Astrocyte (in vitro differentiated cells and primary cell): ENCODE measurements at regions not wholly inside any gene's neighbourhood (a gene's known extent, or its start where the extent isn't known, plus 50 kb on each side); places are given as distances from the start of the nearest gene placed in this dataset.

Experiments used
- DNase-seq: peaks from one replicate; pipeline ENCODE4 v3.0.0-alpha.2; 2010; ENCODE audit warnings: low read depth
- FAIRE-seq: peaks from 2 replicates; lab custom pipeline; 2011; peaks lifted over from hg19 to GRCh38; lab: Jason Lieb, UNC
- H2AFZ ChIP-seq: 2 replicates; pipeline ENCODE4 v1.6.0; 2012; ENCODE audit warnings: low read depth, low read length, inconsistent platforms
- H3K27ac ChIP-seq: 2 replicates; pipeline ENCODE4 v1.5.1; 2011; ENCODE audit warnings: low read depth, low read length, inconsistent platforms
- H3K27me3 ChIP-seq: 2 replicates; pipeline ENCODE4 v1.6.0; 2011; ENCODE audit warnings: low read length, inconsistent platforms; ENCODE audit not compliant: insufficient read depth
- H3K36me3 ChIP-seq: 2 replicates; pipeline ENCODE4 v1.5.1; 2011; ENCODE audit warnings: low read length, inconsistent platforms; ENCODE audit not compliant: insufficient read depth
- H3K4me1 ChIP-seq: 2 replicates; pipeline ENCODE4 v1.5.1; 2011; ENCODE audit warnings: low read length, inconsistent platforms; ENCODE audit not compliant: insufficient read depth
- H3K4me2 ChIP-seq: 2 replicates; pipeline ENCODE4 v1.6.0; 2012; ENCODE audit warnings: low read length, inconsistent platforms
- H3K4me3 ChIP-seq: 2 replicates; pipeline ENCODE4 v1.5.1; 2011; ENCODE audit warnings: low read depth, mild to moderate bottlenecking, low read length, inconsistent platforms; ENCODE audit not compliant: insufficient read depth
- H3K79me2 ChIP-seq: 2 replicates; pipeline ENCODE4 v1.6.0; 2012; ENCODE audit warnings: mild to moderate bottlenecking, low read length, inconsistent platforms; ENCODE audit not compliant: insufficient read depth
- H3K9ac ChIP-seq: 2 replicates; pipeline ENCODE4 v1.6.0; 2012; ENCODE audit warnings: mild to moderate bottlenecking, low read length, inconsistent platforms
- H3K9me3 ChIP-seq: 2 replicates; pipeline ENCODE4 v1.5.1; 2012; ENCODE audit warnings: low read depth, mild to moderate bottlenecking, low read length, inconsistent platforms; ENCODE audit not compliant: insufficient read depth
- H4K20me1 ChIP-seq: 2 replicates; pipeline ENCODE4 v1.6.0; 2012; ENCODE audit warnings: low read length, inconsistent platforms; ENCODE audit not compliant: insufficient read depth
- H3K27ac Mint-ChIP-seq: one replicate; pipeline ENCODE4 v1.8.0; 2021; ENCODE audit warnings: mild to moderate bottlenecking, mixed read lengths; ENCODE audit not compliant: unreplicated experiment
- H3K27me3 Mint-ChIP-seq: one replicate; pipeline ENCODE4 v1.8.0; 2021; ENCODE audit warnings: low read depth, mixed read lengths; ENCODE audit not compliant: unreplicated experiment
- H3K36me3 Mint-ChIP-seq: one replicate; pipeline ENCODE4 v1.8.0; 2021; ENCODE audit warnings: low read depth, mixed read lengths; ENCODE audit not compliant: unreplicated experiment
- H3K4me1 Mint-ChIP-seq: one replicate; pipeline ENCODE4 v1.8.0; 2021; ENCODE audit warnings: low read depth, mixed read lengths; ENCODE audit not compliant: unreplicated experiment
- H3K4me3 Mint-ChIP-seq: one replicate; pipeline ENCODE4 v1.8.0; 2021; ENCODE audit warnings: mild to moderate bottlenecking, moderate library complexity, mixed read lengths; ENCODE audit not compliant: unreplicated experiment
- H3K9me3 Mint-ChIP-seq: one replicate; pipeline ENCODE4 v1.8.0; 2021; ENCODE audit warnings: mild to moderate bottlenecking, mixed read lengths; ENCODE audit not compliant: unreplicated experiment
- CTCF ChIP-seq: IDR thresholded peaks from 2 replicates; pipeline ENCODE4 v1.5.1; 2011; ENCODE audit warnings: low read depth, mild to moderate bottlenecking, inconsistent platforms, low read length, moderate library complexity; ENCODE audit not compliant: insufficient read depth
- EZH2 ChIP-seq: IDR thresholded peaks from 2 replicates; pipeline ENCODE4 v1.6.1; 2012; ENCODE audit warnings: mild to moderate bottlenecking, low read length, inconsistent platforms; ENCODE audit not compliant: insufficient read depth

- Mint-ChIP-seq H3K9me3 (no peaks in the 10 kb centered on the region), H3K27me3 (peaks cover 2% of the 10 kb centered on the region), H3K4me3 (no peak overlapping the region), H3K4me1 (peaks cover 3% of the 10 kb centered on the region), H3K36me3 (no peaks in the 10 kb centered on the region), H3K27ac (no peak overlapping the region)
- Histone ChIP-seq H4K20me1 (no peaks in the 10 kb centered on the region), H3K36me3 (no peaks in the 10 kb centered on the region), H3K4me1 (no peaks in the 10 kb centered on the region), H2AFZ (no peak overlapping the region), H3K9ac (no peak overlapping the region), H3K27ac (no peak overlapping the region), H3K79me2 (no peaks in the 10 kb centered on the region), H3K4me3 (no peak overlapping the region), H3K4me2 (no peak overlapping the region), H3K9me3 (no peaks in the 10 kb centered on the region), H3K27me3 (no peaks in the 10 kb centered on the region)
- TF ChIP-seq EZH2 (no peak), CTCF (no peak)
- DNase-seq, result no peak
- no peak for FAIRE-seq
Observed at GRCh38 chr13:100828226-100828625, 153.6 kb upstream of the TMTC4 start.

DNA sequence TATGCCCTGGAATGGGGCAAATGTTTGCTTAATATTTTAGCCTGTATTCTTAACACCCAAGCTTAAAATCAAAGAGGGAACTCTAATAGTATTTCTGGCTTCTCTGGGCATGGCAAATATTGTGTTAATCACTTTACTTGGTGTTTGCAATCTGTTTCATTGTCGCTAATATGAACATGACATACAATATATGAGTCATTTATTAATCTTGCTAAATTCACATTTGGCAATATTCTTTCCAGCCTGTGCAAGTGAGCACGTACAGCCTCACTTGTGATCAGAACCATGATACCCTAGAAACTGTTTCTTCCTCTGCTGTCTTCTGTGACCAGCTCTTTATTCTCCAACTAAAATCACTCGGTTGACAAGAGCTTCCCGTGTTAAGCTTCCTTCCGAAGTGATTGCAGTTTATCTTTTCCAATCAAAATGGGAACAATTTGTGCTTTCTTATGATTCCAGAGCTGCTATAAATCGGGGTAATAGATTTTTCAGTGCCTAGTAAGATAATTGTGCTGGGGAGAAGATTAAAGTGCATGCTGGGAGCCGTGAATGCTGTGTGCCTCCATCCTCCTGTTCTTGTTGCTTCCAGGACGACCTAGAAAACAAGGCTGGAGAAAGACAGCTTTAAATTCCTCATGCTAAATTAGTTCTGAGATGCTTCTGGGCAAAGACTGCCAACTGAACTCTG, 153.0 kb upstream of the TMTC4 start:
- FAIRE-seq, result no peak
- TF ChIP-seq EZH2 (no peak), CTCF (no peak)

DNA sequence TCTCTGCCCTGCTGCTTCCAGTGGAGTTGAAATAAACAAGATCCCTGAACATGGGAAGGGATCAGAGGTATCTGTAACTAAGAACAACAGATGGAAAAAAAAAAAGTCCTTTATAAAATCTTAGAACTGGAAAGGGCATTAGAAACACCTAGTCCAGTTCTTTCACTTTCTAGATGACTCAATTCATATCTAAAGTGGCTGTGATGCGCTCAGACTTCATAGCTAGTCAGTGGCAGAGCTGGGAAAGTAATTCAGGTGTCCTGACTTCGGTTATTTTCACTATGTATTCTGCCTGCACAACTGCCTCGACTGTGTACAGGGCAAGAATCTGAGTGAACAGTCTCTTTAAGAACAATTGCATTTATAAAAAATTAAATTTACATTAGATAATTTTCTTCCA, 151.8 kb upstream of the TMTC4 start:
- H4K20me1 ChIP-seq, result no peaks in the 10 kb centered on the region
- H2AFZ ChIP-seq, result no peak overlapping the region
- no peak for DNase-seq
- FAIRE-seq, result no peak
- no peak for TF ChIP-seq EZH2
- H3K79me2 ChIP-seq, result no peaks in the 10 kb centered on the region
- no peak overlapping the region for H3K27ac Mint-ChIP-seq
- no peak overlapping the region for H3K4me3 Mint-ChIP-seq
- no peaks in the 10 kb centered on the region for H3K9me3 Mint-ChIP-seq
- no peak overlapping the region for H3K4me3 ChIP-seq
- no peaks in the 10 kb centered on the region for H3K36me3 Mint-ChIP-seq
- no peak overlapping the region for H3K4me2 ChIP-seq
- H3K27me3 ChIP-seq, result no peaks in the 10 kb centered on the region
- H3K36me3 ChIP-seq, result no peaks in the 10 kb centered on the region
- H3K9me3 ChIP-seq, result no peaks in the 10 kb centered on the region
- no peaks in the 10 kb centered on the region for H3K27me3 Mint-ChIP-seq
- H3K9ac ChIP-seq, result no peak overlapping the region
- H3K27ac ChIP-seq, result no peak overlapping the region
- H3K4me1 ChIP-seq, result no peaks in the 10 kb centered on the region
- peaks cover 3% of the 10 kb centered on the region for H3K4me1 Mint-ChIP-seq

More for the DNA sequence above, 153.0 kb upstream of the TMTC4 start:
- no peaks in the 10 kb centered on the region for H3K9me3 ChIP-seq
- H3K27me3 Mint-ChIP-seq, result peaks cover under 1% of the 10 kb centered on the region
- no peak overlapping the region for H3K4me3 Mint-ChIP-seq
- H3K9ac ChIP-seq, result no peak overlapping the region
- no peak overlapping the region for H3K4me3 ChIP-seq
- H4K20me1 ChIP-seq, result no peaks in the 10 kb centered on the region
- H3K36me3 Mint-ChIP-seq, result no peaks in the 10 kb centered on the region
- no peaks in the 10 kb centered on the region for H3K9me3 Mint-ChIP-seq
- no peaks in the 10 kb centered on the region for H3K36me3 ChIP-seq
- no peak for DNase-seq
- H3K79me2 ChIP-seq, result no peaks in the 10 kb centered on the region
- H3K4me1 ChIP-seq, result no peaks in the 10 kb centered on the region
- H3K4me2 ChIP-seq, result no peak overlapping the region
- no peak overlapping the region for H2AFZ ChIP-seq
- no peak overlapping the region for H3K27ac Mint-ChIP-seq
- H3K27ac ChIP-seq, result no peak overlapping the region
- peaks cover 3% of the 10 kb centered on the region for H3K4me1 Mint-ChIP-seq
- no peaks in the 10 kb centered on the region for H3K27me3 ChIP-seq
